Natural killer cell (primary cell): ENCODE measurements at regions not wholly inside any gene's neighbourhood (a gene's known extent, or its start where the extent isn't known, plus 50 kb on each side); places are given as distances from the start of the nearest gene placed in this dataset.

Experiments used
- ATAC-seq, 3 donors: fragments of 150-1000 bp in 2 of 3; fragments of 200-7000 bp in 1 of 3; cut with Tn5 transposase; 1 replicate in 1 of 3; 2 replicates in 2 of 3; pipeline ENCODE4 v1.10.0; 2021; ENCODE audit warnings: mild to moderate bottlenecking in 2 of 3, moderate library complexity in 2 of 3
- DNase-seq, 2 donors: peaks; one replicate each; pipeline versions ENCODE4 v3.0.0 to v3.0.0-alpha.2; 2013 to 2021; ENCODE audit warnings: mixed read lengths in 1 of 2
- H3K27ac ChIP-seq: one replicate; pipeline ENCODE4 v1.5.1; 2013; ENCODE audit warnings: mild to moderate bottlenecking, low read length
- H3K27me3 ChIP-seq: one replicate; pipeline ENCODE4 v1.6.1; 2013; ENCODE audit warnings: low read length; ENCODE audit not compliant: control insufficient read depth, insufficient read depth
- H3K36me3 ChIP-seq: one replicate; pipeline ENCODE4 v1.6.1; 2013; ENCODE audit warnings: low read length; ENCODE audit not compliant: control insufficient read depth, insufficient read depth
- H3K4me1 ChIP-seq: one replicate; pipeline ENCODE4 v1.6.1; 2013; ENCODE audit warnings: low read length; ENCODE audit not compliant: control insufficient read depth, insufficient read depth
- H3K4me3 ChIP-seq: one replicate; pipeline ENCODE4 v1.5.1; 2013; ENCODE audit warnings: low read length
- H3K9me3 ChIP-seq: one replicate; pipeline ENCODE4 v1.6.1; 2013; ENCODE audit warnings: low read length; ENCODE audit not compliant: control insufficient read depth, insufficient read depth
- H3K27ac Mint-ChIP-seq, 2 donors: one replicate each; pipeline ENCODE4 v1.8.0; 2022; ENCODE audit warnings: mild to moderate bottlenecking in 2 of 2, mixed read lengths in 2 of 2, moderate library complexity in 1 of 2
- H3K27me3 Mint-ChIP-seq, 2 donors: one replicate each; pipeline ENCODE4 v1.8.0; 2022; ENCODE audit warnings: low read depth in 2 of 2, mixed read lengths in 2 of 2
- H3K36me3 Mint-ChIP-seq: one replicate; pipeline ENCODE4 v1.8.0; 2022; ENCODE audit warnings: mixed read lengths
- H3K4me1 Mint-ChIP-seq, 2 donors: one replicate each; pipeline ENCODE4 v1.8.0; 2022; ENCODE audit warnings: mixed read lengths in 2 of 2
- H3K4me3 Mint-ChIP-seq: one replicate; pipeline ENCODE4 v1.8.0; 2022; ENCODE audit warnings: mild to moderate bottlenecking, moderate library complexity, mixed read lengths
- H3K9me3 Mint-ChIP-seq, 2 donors: one replicate each; pipeline ENCODE4 v1.8.0; 2022; ENCODE audit warnings: mixed read lengths in 2 of 2
- CTCF ChIP-seq: fragments of 200-600 bp; IDR thresholded peaks from one replicate; pipeline ENCODE4 v1.8.0; 2022; ENCODE audit warnings: antibody characterized with exemption
- WGBS: methylation state at CpG from one replicate; pipeline ENCODE4 v1.1.7; 2013; ENCODE audit warnings: missing lambda C conversion rate; ENCODE audit not compliant: insufficient coverage; 5-methylcytosine and 5-hydroxymethylcytosine counted together
- intact Hi-C: fragments of 100-400 bp; cut with micrococcal nuclease; formaldehyde crosslinking; loops from one replicate; pipeline ENCODE4 v1.14.2; 2022

GRCh38 chr3:153392363-153392762 is 230.3 kb downstream of the RAP2B start:
- no peak overlapping the region for H3K27ac ChIP-seq
- no peak for ATAC-seq
- intact Hi-C loops, result no loop called here
- no peak overlapping the region for H3K4me3 Mint-ChIP-seq
- H3K36me3 Mint-ChIP-seq, result peaks cover 29% of the 10 kb centered on the region
- H3K4me1 Mint-ChIP-seq, result no peaks in the 10 kb centered on the region
- H3K27me3 Mint-ChIP-seq, result peaks cover 0 to 3% of the 10 kb centered on the region in 2 donors
- DNase-seq, result no peak
- H3K4me1 ChIP-seq, result no peaks in the 10 kb centered on the region
- no peak overlapping the region for H3K27ac Mint-ChIP-seq
- no peaks in the 10 kb centered on the region for H3K27me3 ChIP-seq
- H3K36me3 ChIP-seq, result no peaks in the 10 kb centered on the region
- H3K4me3 ChIP-seq, result no peak overlapping the region
- H3K9me3 ChIP-seq, result no peaks in the 10 kb centered on the region
- H3K9me3 Mint-ChIP-seq, result peaks cover 2 to 8% of the 10 kb centered on the region in 2 donors
- WGBS, result 85% methylated on average over 1 of the region's 2 CpGs
- no peak for TF ChIP-seq CTCF

GRCh38 chr3:153394017-153394416 is 232.0 kb downstream of the RAP2B start:
- ATAC-seq (no peak), DNase-seq (no peak)
- Histone ChIP-seq H3K27ac (no peak overlapping the region), H3K4me3 (no peak overlapping the region), H3K9me3 (no peaks in the 10 kb centered on the region), H3K36me3 (no peaks in the 10 kb centered on the region), H3K27me3 (no peaks in the 10 kb centered on the region), H3K4me1 (no peaks in the 10 kb centered on the region)
- TF ChIP-seq CTCF, result no peak
- Mint-ChIP-seq H3K4me3 (no peak overlapping the region), H3K27ac (no peak overlapping the region), H3K36me3 (peaks cover 29% of the 10 kb centered on the region), H3K27me3 (peaks cover 0 to 3% of the 10 kb centered on the region in 2 donors), H3K9me3 (peaks cover 2 to 8% of the 10 kb centered on the region in 2 donors), H3K4me1 (peaks cover under 1 to 7% of the 10 kb centered on the region in 2 donors)
- intact Hi-C loops, result no loop called here
- 100% methylated on average over 1 of the region's 1 CpG for WGBS

- Histone ChIP-seq H3K27me3 (no peaks in the 10 kb centered on the region), H3K36me3 (no peaks in the 10 kb centered on the region), H3K4me1 (no peaks in the 10 kb centered on the region), H3K4me3 (no peak overlapping the region), H3K9me3 (no peaks in the 10 kb centered on the region), H3K27ac (no peak overlapping the region)
- H3K36me3 Mint-ChIP-seq, result peaks cover 29% of the 10 kb centered on the region
- no peak for DNase-seq
- intact Hi-C loops, result no loop called here
- no peak for TF ChIP-seq CTCF
- no peak for ATAC-seq
- H3K4me1 Mint-ChIP-seq, result peaks cover 24 to 30% of the 10 kb centered on the region in 2 donors
- peaks cover 2 to 8% of the 10 kb centered on the region in 2 donors for H3K9me3 Mint-ChIP-seq
- H3K4me3 Mint-ChIP-seq, result no peak overlapping the region
- no peak overlapping the region for H3K27ac Mint-ChIP-seq
- WGBS, result 79% methylated on average over 2 of the region's 2 CpGs
- peaks cover 0 to 3% of the 10 kb centered on the region in 2 donors for H3K27me3 Mint-ChIP-seq
Observed at GRCh38 chr3:153396581-153396980, 234.6 kb downstream of the RAP2B start.

GRCh38 chr3:153397794-153398193 is 235.8 kb downstream of the RAP2B start:
- H3K4me3 Mint-ChIP-seq, result no peak overlapping the region
- no CpG with 5 or more reads among the region's 2 CpGs for WGBS
- peaks cover 22% of the 10 kb centered on the region for H3K36me3 Mint-ChIP-seq
- Histone ChIP-seq H3K4me3 (no peak overlapping the region), H3K27ac (no peak overlapping the region), H3K9me3 (no peaks in the 10 kb centered on the region), H3K27me3 (no peaks in the 10 kb centered on the region), H3K4me1 (no peaks in the 10 kb centered on the region), H3K36me3 (no peaks in the 10 kb centered on the region)
- H3K27ac Mint-ChIP-seq, result no peak overlapping the region
- peaks cover 2 to 8% of the 10 kb centered on the region in 2 donors for H3K9me3 Mint-ChIP-seq
- no peak for DNase-seq
- H3K4me1 Mint-ChIP-seq, result peaks cover 24 to 30% of the 10 kb centered on the region in 2 donors
- no peak for ATAC-seq
- H3K27me3 Mint-ChIP-seq, result peaks cover 0 to 3% of the 10 kb centered on the region in 2 donors
- intact Hi-C loops, result no loop called here
- no peak for TF ChIP-seq CTCF
